NCI-H2107 treated with DMSO at 0.1 percent for 48 hours (cell line): ENCODE measurements at regions not wholly inside any gene's neighbourhood (a gene's known extent, or its start where the extent isn't known, plus 50 kb on each side); places are given as distances from the start of the nearest gene placed in this dataset.

Experiments used
- DNase-seq: peaks from one replicate; lab custom pipeline; 2025; ENCODE audit not compliant: unreplicated experiment; lab: John Stamatoyannopoulos, UW

DNA sequence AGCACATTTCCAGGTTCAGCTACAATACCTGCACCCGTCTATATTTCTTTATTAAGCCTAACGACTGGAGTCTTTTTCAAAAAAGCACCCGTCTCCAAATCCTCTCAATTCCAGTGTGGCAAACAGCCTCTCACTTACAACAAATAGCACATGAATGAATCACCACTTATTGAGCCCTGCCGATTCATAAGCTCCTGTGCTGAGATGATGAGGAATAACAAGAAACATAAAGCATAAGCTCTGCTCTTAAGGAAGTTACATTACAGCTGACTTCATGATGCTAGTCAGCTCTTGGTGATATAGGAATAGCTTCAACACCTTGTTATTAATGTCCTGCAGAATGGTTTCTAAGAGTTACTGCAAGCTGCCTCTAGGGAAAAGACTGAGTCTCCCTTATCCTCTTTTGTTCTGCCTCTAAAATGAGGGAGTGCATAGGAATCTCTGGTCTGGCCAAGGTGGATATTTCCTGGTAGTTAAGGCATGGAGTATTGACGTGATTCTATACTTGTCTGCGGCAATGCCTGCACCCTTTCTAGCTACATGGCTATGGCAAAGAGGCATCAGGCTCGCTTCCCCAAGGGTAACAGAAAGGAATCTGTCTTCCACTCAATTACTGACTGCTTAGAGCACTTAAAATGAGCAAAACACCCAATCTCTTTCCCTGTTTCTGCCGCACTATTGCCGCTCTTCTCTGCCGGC, 195.7 kb downstream of the KLF12 start:
- no peak for DNase-seq

DNA sequence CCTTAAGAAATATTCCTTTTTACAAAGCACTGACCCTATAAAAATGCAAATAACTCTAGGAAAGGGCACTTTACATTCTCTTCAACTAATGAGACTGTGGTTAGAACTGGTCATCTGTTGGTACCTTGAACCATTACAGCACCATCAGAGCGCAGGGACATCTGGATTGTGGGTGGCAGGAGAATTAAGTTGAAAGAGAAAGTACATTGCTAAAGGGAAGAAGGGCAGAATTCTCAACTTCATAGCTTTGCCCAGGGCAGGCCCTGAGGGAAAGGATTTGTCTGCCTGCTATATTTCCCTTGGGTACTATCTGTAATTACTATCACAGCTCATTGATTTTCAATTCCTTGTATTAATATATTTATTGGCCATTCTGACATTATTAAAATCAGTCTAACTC, 196.8 kb downstream of the KLF12 start:
- DNase-seq: no peak

DNA sequence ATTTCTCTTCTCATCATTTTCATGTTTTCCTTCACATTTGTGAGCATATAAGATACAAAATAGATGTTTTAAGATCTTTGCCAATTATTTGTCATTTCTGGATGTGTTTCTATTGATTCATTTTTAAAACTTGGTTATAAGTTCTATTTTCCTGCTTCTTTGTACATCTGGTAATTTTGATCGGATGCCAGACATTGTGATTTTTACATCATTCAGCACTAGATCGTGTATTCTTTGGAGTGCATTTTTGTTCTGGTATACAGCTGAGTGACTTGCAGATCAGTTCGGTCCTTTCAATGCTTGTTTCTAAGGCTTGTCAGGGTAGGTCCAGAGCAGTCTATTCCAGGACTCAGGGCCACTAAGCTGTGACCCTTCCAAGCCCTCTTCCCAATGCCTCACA, 198.2 kb downstream of the KLF12 start:
- no peak for DNase-seq

DNA sequence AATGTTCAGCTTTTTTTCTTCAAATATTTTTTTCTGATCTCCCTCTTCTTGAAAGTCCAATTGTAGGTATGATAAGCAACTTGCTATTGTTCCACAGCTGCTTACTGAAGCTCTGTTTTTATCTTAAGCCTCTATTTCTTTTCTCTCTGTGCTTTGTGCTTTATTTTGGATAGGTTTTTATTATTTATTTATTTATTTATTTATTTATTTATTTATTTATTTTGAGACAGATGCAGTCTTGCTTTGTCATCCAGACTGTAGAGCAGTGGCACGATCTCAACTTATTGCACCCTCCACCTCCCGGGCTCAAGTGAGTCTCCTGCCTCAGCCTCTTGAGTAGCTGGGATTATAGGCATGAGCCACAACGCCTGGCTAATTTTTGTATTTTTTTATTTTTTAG, 199.4 kb downstream of the KLF12 start:
- no peak for DNase-seq

DNA sequence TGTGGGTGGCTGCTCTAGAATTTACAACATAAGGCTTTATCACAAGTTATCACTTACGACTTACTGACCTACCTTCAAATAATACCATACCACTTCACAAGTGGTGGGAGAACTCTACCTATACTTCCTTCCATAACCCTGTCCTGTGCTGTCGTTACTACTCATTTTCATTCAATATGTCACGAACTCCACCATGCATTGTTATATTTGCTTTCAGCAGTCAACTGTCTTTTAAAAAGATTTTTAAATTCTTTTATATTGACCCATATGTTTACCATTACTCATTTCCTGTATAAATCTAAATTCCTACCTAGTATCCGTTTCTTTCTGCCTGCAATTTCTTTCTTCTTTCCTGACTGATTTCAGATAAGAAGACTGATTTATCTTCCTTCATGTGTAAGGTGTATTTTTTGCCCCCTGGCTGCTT, 200.0 kb downstream of the KLF12 start:
- DNase-seq: no peak

DNA sequence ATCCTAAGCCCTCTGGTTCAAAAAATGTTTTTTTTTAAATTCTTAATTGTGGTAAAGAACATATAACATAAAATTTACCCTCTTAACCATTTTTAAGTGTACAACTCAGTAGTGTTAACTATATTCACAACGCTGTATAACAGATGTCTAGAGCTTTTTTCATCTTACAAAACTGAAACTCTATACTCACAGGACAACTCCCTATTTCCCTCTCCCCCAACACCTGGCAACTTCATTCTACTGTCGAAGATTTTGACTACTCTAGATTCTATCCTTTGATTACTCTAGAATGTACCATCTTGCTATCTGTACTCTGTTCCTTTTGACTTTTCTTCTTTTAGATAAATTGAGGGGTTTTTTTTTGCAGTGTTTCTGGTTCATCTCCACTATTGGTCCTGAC, 200.4 kb downstream of the KLF12 start:
- DNase-seq: no peak

DNA sequence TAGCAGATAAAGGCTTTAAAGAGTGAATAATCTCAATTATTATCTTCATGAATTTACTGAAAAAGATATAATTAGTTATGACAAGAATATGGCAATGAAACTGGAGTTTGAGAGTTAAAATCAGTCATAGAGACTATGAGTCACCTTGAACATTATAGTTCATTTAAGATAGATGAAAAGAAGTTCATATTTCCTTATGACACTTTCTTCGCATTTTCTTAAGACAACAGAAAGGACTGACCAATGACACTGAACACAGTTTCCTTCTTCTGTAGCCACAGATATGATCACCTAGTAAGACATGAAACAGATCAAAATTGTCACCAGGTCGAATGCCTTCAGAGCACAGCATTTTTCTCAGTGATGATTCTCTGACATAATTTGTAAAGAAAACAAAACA, 202.1 kb downstream of the KLF12 start:
- DNase-seq: no peak

DNA sequence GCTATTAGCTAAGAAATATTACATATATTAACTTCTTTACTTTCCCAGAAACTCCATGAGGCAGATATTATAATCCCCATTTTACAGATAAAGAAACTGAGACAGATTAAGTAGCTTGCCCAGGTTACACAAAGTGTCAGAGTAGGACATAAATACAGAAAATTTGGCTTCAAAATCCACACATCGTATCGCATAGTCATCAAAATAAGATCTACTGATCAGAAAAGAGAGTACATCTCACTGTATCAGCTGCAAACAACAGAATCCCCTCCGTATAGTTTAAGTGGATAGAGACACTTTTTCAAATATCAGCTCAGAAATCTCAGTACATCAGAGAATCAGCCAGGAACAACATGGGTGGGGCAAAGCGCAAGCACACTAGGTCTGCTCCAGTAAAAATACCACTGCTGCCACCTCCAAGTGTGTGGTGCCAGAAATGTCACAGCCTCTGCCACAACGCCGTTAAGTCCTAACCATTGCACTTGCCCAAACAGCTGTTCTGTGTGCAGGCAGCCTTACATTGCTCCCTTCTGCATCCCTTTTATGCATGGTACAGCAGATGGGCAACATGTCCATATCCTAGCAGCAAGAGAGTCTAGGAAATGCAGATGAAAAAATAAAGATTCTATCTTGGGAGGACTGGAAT, 204.8 kb downstream of the KLF12 start:
- DNase-seq: no peak

DNA sequence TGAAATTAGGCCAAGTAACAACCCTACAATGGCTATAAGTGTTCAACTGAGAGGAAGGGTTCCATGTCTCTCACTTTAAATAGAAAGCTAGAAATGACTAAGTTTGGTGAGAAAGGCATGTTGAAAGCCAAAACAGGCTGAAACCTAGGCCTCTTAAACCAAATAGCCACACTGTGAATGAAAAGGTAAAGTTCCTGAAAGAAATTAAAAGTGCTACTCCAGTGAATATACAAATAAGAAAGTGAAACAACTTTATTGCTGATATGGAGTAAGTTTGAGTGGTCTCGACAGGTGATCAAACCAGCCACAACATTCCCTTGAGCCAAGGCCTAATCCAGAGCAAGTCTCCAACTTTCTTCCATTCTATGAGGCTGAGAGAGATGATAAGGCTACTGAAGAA, 209.6 kb downstream of the KLF12 start:
- DNase-seq: no peak

DNA sequence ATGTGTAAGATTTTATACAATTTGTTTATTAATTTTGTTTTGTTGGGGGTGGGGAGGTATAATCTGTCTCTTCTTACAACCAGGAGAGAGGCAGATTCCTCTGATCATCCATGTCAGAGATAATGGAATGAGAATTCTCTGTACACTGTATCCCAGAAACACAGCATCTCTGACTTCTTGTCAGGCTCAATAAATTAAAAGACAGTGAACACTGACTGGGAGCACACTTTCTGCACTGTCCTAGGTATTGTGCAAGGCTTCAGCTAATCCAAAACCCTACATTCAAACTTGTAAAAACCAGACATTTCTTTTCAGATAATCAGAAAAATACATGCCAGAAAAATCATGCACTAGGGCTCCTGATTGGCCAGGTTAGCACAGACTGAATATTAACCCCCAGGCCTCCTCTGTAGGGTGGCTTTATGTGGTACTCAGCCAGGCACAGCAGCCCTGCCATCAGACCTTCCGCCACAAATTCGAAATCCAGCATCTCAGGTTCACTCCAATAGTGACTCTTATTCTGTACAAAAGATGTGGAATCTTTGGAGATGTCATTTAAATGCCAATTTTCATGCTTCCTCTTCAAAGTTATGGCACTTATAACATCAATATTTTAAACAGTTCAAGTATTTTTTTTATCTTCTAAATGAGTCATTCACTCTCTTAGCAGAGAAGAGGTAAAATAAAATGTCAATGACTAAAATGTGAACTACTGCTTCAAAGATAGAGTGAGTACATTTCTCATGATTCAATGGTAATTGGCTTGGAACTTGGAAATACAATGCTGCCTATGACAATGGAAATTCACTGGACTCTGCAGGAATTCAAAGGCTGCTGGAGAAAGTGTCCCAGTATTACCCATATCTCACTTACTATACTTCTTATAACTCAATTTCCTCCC, 211.5 kb downstream of the KLF12 start:
- DNase-seq: no peak

DNA sequence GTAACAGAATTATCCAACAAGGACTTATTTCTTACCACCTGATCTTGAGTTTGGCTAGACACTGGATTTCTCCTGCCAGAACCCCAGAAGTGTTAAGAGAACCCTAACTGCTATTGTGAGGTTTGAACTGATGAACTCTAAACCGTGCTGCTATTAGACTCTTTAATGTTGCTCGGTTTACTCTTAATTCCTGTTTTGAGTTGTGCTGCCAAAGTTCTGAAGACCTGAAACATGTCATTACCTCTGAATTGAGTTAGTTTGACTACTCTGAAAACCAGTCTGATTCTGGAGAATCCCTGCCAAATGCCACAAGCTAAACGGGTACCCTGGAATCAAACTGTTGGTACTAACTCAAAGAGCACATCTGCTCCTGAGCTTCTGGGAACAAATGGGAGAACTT, 215.5 kb downstream of the KLF12 start:
- no peak for DNase-seq

DNA sequence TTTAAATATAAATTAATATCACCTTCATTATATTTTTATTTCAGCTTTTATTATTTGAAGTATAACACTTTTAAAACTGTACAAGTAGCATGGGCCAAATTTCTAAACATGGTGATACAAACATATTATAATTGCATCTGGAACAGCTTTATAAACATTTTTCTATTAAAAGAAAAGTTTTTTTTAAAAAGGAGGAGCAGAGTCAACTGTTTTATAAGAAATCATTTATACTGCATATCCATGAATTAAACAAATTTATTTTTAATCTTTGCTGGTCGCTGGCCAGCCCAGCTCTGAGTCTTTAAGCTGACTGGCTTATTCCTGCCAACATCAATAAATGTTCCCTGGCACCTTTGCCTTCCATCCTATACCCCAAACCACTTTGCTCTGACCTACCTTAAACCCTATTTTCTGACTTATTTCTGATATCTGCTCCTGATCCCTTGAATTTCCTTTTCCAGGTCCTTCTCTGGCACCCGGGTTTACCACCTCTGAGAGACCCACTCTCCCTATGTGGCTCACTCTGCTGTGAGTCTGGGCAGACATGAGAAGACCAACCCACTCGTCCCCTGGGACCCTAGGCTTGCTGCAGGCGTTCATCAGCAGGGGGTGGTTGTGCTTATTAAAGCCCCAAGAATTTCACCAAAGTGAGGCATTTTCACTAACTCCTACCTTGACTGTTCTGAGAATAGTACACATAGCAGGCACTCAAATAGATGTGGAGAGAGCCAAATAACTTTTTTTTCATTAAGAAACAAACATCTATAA, 220.3 kb downstream of the KLF12 start:
- DNase-seq: no peak

DNA sequence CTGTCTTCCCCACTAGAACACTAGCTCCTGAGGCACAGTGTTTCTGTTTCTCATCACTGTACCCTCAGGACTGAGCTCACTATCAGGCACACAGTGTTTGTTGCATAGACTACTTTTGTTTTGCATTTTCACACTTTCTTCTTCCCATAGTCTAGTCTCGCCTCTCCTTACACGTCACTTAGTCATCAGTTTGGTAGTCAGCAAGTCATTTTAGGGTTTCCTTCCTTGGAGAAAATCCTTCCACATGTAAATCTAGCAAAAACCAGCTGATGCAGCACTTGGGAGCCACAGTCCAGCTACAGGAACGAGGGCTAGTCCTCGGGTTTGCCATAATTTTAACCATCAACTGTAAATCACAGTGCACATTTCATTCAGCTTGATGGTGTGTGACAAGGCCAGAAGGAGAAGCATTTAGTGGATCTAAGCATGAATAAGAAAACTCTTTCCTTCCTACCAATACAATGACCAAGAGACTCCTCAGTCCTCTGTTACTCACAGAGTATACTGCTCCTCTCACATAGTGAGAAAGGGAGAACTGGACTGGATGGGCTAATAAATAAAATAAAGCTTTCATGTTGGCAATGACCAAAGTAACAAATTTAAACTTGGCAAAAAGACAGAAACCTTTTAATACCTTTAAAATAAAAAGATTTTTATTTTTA, 221.0 kb downstream of the KLF12 start:
- no peak for DNase-seq

DNA sequence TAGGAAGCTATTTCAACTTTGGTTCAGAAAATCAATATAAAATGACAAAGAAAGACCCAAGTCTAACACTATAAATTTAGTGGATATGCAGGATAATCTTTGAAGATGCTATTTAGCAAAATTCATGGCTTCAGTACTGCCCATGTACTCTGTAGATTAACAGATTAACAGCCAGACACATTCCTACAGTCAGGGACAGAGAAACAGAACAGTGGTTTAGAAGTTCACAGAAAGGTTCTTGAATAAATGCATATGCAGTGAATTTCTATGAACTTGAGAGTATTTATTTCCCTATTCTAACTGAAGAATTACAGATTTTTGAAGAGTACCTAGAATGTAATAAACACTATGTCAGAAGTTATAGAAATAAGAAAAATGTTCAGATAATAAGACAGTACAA, 222.8 kb downstream of the KLF12 start:
- DNase-seq: no peak

DNA sequence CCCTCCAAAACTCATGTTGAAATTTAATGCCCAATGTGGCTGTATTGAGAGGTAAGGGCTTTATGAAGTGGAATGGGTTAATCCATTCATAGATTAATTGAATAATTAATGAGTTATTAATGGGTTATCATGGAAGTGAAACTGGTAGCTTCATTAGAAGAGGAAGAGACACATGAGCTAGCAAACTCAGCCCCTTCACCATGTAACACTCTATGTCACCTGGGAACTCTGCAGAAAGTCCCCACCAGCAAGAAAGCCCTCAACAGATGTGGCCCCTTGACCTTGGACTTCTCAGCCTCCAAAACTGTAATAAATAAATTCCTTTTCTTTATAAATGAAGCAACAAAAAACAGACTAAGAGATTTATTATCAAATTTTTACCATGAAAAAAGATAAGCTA, 223.5 kb downstream of the KLF12 start:
- no peak for DNase-seq

DNA sequence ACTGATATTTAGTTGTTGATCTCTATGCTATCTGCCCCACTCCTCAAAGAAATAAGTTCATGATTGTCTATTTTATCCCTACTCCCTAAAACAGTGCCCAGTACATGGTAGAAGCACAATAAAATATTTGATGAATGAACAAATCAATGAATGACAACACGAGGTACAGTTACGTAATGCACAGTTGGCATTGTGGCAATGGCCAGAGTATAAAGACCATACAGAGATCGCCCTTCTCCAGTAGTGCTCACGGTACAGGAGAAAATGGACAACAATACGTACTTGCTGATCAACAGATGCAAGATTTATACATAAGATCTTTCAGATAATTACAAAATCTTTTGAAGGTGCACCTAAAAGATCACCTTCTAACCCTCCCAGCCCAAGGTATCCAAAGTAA, 225.4 kb downstream of the KLF12 start:
- DNase-seq: no peak

DNA sequence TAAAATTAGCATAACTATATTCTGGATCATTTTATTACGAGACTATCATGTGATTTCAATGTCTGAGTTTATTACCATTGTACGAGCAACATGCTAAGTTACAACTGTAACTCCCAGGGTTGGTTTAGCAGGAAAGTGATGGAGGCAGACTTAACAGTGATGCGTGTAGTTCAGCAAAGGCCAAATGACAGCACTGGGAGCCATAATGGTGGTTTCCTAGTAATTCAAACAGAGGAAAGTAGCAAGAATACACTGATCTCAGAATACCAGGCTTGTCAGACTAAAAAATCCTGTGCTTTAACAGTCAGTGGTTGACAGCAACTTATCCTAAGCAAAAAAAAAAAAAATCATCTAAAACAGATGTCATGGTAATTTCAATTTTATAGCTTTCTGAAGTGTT, 229.6 kb downstream of the KLF12 start:
- DNase-seq: no peak

DNA sequence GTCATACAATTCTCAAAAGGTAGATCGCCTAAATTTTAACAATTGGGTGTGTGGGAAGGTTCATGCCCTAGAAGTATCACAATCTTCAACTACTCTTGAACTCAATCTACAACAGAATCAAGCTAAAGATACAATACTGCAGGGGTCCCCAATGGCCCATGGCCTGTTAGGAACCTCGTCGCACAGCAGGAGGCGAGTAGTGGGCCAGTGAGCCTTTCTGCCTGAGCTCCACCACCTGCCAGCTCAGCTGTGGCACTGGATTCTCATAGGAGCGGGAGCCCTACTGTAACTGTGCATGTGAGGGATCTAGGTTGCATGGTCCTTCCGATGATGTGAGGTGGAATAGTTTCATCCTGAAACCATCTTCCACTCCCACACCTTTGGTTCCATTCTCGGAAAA, 230.6 kb downstream of the KLF12 start:
- no peak for DNase-seq

DNA sequence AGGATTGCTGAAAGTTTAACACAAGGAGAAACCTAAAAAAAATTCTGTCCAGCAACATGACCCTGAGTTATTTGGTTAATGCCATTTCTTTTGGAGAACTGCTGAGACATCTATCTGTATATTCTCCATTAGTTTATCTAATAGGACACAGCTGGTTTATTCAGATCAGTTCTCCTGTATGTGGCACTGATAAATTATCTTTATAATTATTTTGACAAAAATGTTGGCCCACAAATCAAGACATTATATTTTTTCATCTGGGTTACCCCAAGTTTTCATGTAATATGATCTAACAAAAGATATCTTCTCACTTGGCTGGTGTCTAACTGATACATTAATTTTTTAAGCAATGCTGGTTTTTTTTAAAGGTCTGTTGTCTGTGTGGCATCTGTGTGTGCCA, 231.4 kb downstream of the KLF12 start:
- no peak for DNase-seq

DNA sequence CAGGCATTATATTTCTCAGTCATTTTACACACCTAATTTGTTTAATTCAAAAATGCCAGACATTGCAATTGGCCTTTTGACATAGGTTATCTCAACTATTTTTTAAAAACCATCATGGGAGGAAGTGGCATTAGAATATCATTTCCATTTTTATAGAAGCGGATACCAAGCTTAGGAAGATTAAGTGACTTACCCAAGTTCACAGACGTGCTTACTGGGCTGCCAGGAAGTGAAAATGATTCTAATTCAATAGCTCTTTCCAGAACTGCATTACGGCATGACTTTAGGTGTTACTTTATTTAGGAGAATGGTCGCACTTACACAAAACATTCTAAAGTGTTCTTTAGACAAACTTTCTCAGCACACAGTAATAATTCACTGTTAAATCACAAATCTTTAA, 231.9 kb downstream of the KLF12 start:
- DNase-seq: no peak
